MCF 10A (cell line): ENCODE measurements at regions not wholly inside any gene's neighbourhood (a gene's known extent, or its start where the extent isn't known, plus 50 kb on each side); places are given as distances from the start of the nearest gene placed in this dataset.

ENCODE experiments used
- BruUV-seq: library from RNA; stranded (reverse); fragments of 400-500 nt; replicated peaks from 2 replicates; lab custom pipeline; 2021; lab: Mats Ljungman, UMichigan
- CTCF ChIA-PET: fragments of 300-600 bp; sonication (Branson Sonifier 250); formaldehyde crosslinking; extraction: SDS; loops from one replicate; lab custom pipeline; 2021; ENCODE audit warnings: antibody characterized with exemption, inconsistent platforms; lab: Yijun Ruan, JAX
- POLR2A ChIA-PET: fragments of 300-600, 350-650 bp; sonication (Branson Sonifier 250); formaldehyde crosslinking; extraction: SDS; loops from one replicate; lab custom pipeline; 2020; ENCODE audit warnings: antibody characterized with exemption, inconsistent platforms; lab: Yijun Ruan, JAX
- DNase-seq: peaks from one replicate; pipeline ENCODE4 v3.0.0-alpha.2; 2018; ENCODE audit not compliant: unreplicated experiment
- H3K27ac Mint-ChIP-seq: one replicate; pipeline ENCODE4 v1.8.0; 2022; ENCODE audit warnings: mild to moderate bottlenecking, low read depth, mixed read lengths; ENCODE audit not compliant: unreplicated experiment
- H3K27me3 Mint-ChIP-seq: one replicate; pipeline ENCODE4 v1.8.0; 2022; ENCODE audit warnings: mixed read lengths; ENCODE audit not compliant: insufficient read depth, unreplicated experiment
- H3K36me3 Mint-ChIP-seq: one replicate; pipeline ENCODE4 v1.8.0; 2022; ENCODE audit warnings: mild to moderate bottlenecking, moderate library complexity, mixed read lengths; ENCODE audit not compliant: insufficient read depth, unreplicated experiment
- H3K4me1 Mint-ChIP-seq: one replicate; pipeline ENCODE4 v1.8.0; 2022; ENCODE audit warnings: mixed read lengths; ENCODE audit not compliant: insufficient read depth, unreplicated experiment
- H3K4me3 Mint-ChIP-seq: one replicate; pipeline ENCODE4 v1.8.0; 2022; ENCODE audit warnings: mild to moderate bottlenecking, moderate library complexity, mixed read lengths; ENCODE audit not compliant: unreplicated experiment
- H3K9me3 Mint-ChIP-seq: one replicate; pipeline ENCODE4 v1.8.0; 2022; ENCODE audit warnings: mixed read lengths; ENCODE audit not compliant: unreplicated experiment
- intact Hi-C: fragments of 100-400 bp; cut with micrococcal nuclease; formaldehyde crosslinking; loops from 2 replicates; pipeline ENCODE4 v1.14.1; 2022
- TF ChIP-seq, protein P1 (sequence below): fragments of 200-600 bp; IDR thresholded peaks from one replicate; pipeline ENCODE4 v1.8.0; 2022; ENCODE audit warnings: antibody characterized with exemption, mild to moderate bottlenecking; ENCODE audit not compliant: unreplicated experiment

DNA sequence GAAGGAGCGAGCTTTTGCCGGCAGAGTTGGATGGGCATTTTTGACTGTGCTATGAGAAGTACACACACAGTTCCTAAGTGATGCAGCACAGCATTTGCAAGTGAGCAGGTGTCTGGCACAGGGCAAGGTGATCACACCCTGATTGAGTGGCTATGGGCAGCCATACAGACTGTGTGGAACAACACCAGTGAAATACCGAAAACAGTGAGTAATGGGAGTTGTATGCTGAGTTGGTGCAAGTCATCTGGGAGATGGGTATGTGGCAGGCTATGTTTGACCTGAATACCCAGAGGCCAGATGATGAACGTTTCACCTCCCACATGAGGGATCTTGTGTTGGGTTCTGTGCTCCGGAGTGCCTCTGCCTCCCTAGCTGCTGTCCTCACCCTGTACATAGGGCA is 53.5 kb upstream of the TIPARP start:
- BruUV-seq, result no TSS peak
- no peak overlapping the region for H3K4me3 Mint-ChIP-seq
- peaks cover 22% of the 10 kb centered on the region for H3K4me1 Mint-ChIP-seq
- no peak overlapping the region for H3K27ac Mint-ChIP-seq
- ChIA-PET CTCF (interaction anchor here (2.0 kb wide), 1 partner anchor 460 kb away, joined by 4 read pairs; no protein-coding TSS in a partner anchor), POLR2A (interaction anchor here (1.0 to 1.6 kb wide), 2 partner anchors 10 to 16 kb away, joined by 4 to 6 read pairs; no protein-coding TSS in a partner anchor)
- no peaks in the 10 kb centered on the region for H3K27me3 Mint-ChIP-seq
- H3K9me3 Mint-ChIP-seq, result no peaks in the 10 kb centered on the region
- TF ChIP-seq, protein P1, sequence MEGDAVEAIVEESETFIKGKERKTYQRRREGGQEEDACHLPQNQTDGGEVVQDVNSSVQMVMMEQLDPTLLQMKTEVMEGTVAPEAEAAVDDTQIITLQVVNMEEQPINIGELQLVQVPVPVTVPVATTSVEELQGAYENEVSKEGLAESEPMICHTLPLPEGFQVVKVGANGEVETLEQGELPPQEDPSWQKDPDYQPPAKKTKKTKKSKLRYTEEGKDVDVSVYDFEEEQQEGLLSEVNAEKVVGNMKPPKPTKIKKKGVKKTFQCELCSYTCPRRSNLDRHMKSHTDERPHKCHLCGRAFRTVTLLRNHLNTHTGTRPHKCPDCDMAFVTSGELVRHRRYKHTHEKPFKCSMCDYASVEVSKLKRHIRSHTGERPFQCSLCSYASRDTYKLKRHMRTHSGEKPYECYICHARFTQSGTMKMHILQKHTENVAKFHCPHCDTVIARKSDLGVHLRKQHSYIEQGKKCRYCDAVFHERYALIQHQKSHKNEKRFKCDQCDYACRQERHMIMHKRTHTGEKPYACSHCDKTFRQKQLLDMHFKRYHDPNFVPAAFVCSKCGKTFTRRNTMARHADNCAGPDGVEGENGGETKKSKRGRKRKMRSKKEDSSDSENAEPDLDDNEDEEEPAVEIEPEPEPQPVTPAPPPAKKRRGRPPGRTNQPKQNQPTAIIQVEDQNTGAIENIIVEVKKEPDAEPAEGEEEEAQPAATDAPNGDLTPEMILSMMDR, result no peak
- H3K36me3 Mint-ChIP-seq, result peaks cover 9% of the 10 kb centered on the region
- intact Hi-C loops, result no loop called here
- DNase-seq, result no peak

DNA sequence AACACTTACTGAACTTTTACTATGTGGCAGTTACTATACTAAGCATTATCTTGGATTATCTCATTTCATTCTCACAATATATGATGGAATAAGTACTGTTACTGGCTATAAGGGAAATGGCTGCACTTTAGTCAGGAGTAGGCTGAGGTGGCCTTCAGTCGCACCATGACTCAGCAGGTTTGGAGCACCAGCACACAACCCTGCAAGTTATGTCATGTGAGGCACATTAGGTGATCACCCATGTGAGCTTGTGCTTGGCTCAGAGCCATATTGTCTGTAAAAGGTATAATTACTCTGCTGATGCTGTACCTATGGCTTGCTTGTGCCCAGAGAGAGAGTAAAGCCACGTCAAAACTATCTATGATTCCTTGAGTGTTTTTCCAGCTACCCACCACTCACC is 54.1 kb upstream of the TIPARP start:
- H3K9me3 Mint-ChIP-seq, result no peaks in the 10 kb centered on the region
- no peaks in the 10 kb centered on the region for H3K27me3 Mint-ChIP-seq
- ChIA-PET POLR2A (interaction anchor here (1.0 to 1.6 kb wide), 4 partner anchors 8 to 15 kb away, joined by 3 to 6 read pairs (median 4); no protein-coding TSS in a partner anchor), CTCF (interaction anchor here (2.0 kb wide), 1 partner anchor 461 kb away, joined by 4 read pairs; no protein-coding TSS in a partner anchor)
- peaks cover 26% of the 10 kb centered on the region for H3K4me1 Mint-ChIP-seq
- TF ChIP-seq, protein P1, result no peak
- peak; percentile 63 for DNase-seq
- H3K27ac Mint-ChIP-seq, result no peak overlapping the region
- no peak overlapping the region for H3K4me3 Mint-ChIP-seq
- peaks cover 9% of the 10 kb centered on the region for H3K36me3 Mint-ChIP-seq
- intact Hi-C loops, result no loop called here
- BruUV-seq, result no TSS peak

DNA sequence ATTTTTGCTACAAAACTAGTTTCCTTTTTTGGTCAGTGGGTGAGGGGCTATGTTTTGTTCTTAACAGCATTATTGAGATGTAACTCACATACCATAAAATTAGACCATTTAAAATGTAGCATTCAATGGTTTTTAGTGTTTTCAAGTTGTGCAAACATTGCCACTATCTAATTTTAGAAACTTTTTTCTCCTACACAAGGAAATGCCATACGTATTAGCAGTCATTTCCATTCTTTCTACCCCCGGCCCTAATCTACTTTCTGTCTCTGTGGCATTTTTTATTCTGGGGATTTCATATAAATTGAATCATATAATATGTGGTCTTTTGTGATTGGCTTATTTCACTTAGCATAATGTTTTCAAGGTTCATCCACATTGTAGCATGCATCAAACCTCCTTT is 55.0 kb upstream of the TIPARP start:
- peaks cover 26% of the 10 kb centered on the region for H3K4me1 Mint-ChIP-seq
- POLR2A ChIA-PET, result interaction anchor here (1.1 to 1.6 kb wide), 3 partner anchors 9 to 14 kb away, joined by 3 to 6 read pairs (median 4); no protein-coding TSS in a partner anchor
- no TSS peak for BruUV-seq
- peaks cover 9% of the 10 kb centered on the region for H3K36me3 Mint-ChIP-seq
- CTCF ChIA-PET, result interaction anchor here (2.0 kb wide), 1 partner anchor 462 kb away, joined by 4 read pairs; no protein-coding TSS in a partner anchor
- no peaks in the 10 kb centered on the region for H3K9me3 Mint-ChIP-seq
- TF ChIP-seq, protein P1, result no peak
- intact Hi-C loops, result no loop called here
- DNase-seq, result no peak
- H3K27ac Mint-ChIP-seq, result no peak overlapping the region
- H3K27me3 Mint-ChIP-seq, result no peaks in the 10 kb centered on the region
- no peak overlapping the region for H3K4me3 Mint-ChIP-seq

DNA sequence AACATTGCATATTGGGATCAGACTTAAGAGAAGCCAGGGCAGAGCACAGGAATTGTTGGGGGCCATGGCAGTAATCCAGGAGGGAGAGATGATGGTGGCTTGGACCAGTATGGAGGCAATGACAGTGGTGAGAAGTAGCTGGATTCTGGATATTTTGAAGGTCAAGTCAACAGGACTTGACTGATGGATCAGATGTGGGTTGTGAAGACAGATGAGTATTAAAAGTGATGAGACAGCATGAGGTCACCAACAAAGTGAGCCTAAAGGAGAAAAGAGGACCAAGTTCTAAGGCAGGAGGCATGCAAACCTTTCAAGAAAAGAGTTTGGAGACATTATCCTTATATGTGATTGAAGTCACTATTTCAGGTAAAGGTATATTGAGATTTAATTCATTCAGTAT is 56.6 kb upstream of the TIPARP start:
- Mint-ChIP-seq H3K9me3 (no peaks in the 10 kb centered on the region), H3K36me3 (peaks cover 4% of the 10 kb centered on the region), H3K4me1 (peaks cover 26% of the 10 kb centered on the region), H3K27me3 (no peaks in the 10 kb centered on the region), H3K4me3 (no peak overlapping the region), H3K27ac (no peak overlapping the region)
- no TSS peak for BruUV-seq
- ChIA-PET POLR2A (interaction anchor here (1.5 kb wide), 1 partner anchor 63 kb away, joined by 4 read pairs; the partner anchor contains the start of gene SSR3), CTCF (interaction anchor here (0.9 kb wide), 1 partner anchor 56 kb away, joined by 3 read pairs; no protein-coding TSS in a partner anchor)
- intact Hi-C loops, result no loop called here
- TF ChIP-seq, protein P1, result no peak
- DNase-seq, result no peak
